Esophagus squamous epithelium (tissue), 5 donors: ENCODE measurements at regions not wholly inside any gene's neighbourhood (a gene's known extent, or its start where the extent isn't known, plus 50 kb on each side); places are given as distances from the start of the nearest gene placed in this dataset.

ENCODE experiments used
- DNase-seq: peaks from one replicate; lab custom pipeline; 2025; lab: John Stamatoyannopoulos, UW
- H3K27ac ChIP-seq, 4 donors: fragments of 200-600 bp; sonication (generic); one replicate each; pipeline ENCODE4 v1.5.1; 2016 to 2019; ENCODE audit warnings: mild to moderate bottlenecking in 1 of 4
- H3K27me3 ChIP-seq, 4 donors: fragments of 200-600 bp; sonication (generic); 1 replicate in 3 of 4; 2 replicates in 1 of 4; pipeline versions ENCODE4 v1.5.1 to v1.6.0; 2017 to 2021; ENCODE audit warnings: antibody characterized with exemption in 1 of 4
- H3K36me3 ChIP-seq, 3 donors: fragments of 200-600 bp; sonication (generic); one replicate each; pipeline ENCODE4 v1.5.1; 2016 to 2019
- H3K4me1 ChIP-seq, 3 donors: fragments of 200-600 bp; sonication (generic); one replicate each; pipeline ENCODE4 v1.5.1; 2017 to 2019
- H3K4me3 ChIP-seq, 4 donors: fragments of 200-600 bp; sonication (generic); 1 replicate in 3 of 4; 2 replicates in 1 of 4; pipeline ENCODE4 v1.5.1; 2016 to 2019; ENCODE audit warnings: mild to moderate bottlenecking in 2 of 4, moderate library complexity in 1 of 4
- H3K9me3 ChIP-seq, 3 donors: fragments of 200-600 bp; sonication (generic); one replicate each; pipeline ENCODE4 v1.5.1; 2016 to 2019
- CTCF ChIP-seq, 6 experiments: fragments of 450-650 bp in 4 of 6; fragments of 200-600 bp in 2 of 6; sonication (generic) in 2 of 6; IDR thresholded peaks; one replicate each; pipeline ENCODE4 v1.5.1; 2016 to 2019; ENCODE audit warnings: antibody characterized with exemption in 6 of 6, mild to moderate bottlenecking in 4 of 6, moderate library complexity in 4 of 6
- POLR2A ChIP-seq, 4 donors: fragments of 450-650 bp; IDR thresholded peaks; one replicate each; pipeline ENCODE4 v1.6.1; 2017; ENCODE audit warnings: antibody characterized with exemption in 4 of 4, mild to moderate bottlenecking in 4 of 4, moderate library complexity in 3 of 4
- WGBS, 2 donors: methylation state at CpG; one replicate each; pipeline ENCODE4 v1.1.5; 2018; 5-methylcytosine and 5-hydroxymethylcytosine counted together
- intact Hi-C: fragments of 100-400 bp; cut with DNase I; formaldehyde crosslinking; loops from one replicate; pipeline ENCODE4 v1.15.0; 2022
- donor health status: DM: yes; HTN: yes; CAD: no.

DNA sequence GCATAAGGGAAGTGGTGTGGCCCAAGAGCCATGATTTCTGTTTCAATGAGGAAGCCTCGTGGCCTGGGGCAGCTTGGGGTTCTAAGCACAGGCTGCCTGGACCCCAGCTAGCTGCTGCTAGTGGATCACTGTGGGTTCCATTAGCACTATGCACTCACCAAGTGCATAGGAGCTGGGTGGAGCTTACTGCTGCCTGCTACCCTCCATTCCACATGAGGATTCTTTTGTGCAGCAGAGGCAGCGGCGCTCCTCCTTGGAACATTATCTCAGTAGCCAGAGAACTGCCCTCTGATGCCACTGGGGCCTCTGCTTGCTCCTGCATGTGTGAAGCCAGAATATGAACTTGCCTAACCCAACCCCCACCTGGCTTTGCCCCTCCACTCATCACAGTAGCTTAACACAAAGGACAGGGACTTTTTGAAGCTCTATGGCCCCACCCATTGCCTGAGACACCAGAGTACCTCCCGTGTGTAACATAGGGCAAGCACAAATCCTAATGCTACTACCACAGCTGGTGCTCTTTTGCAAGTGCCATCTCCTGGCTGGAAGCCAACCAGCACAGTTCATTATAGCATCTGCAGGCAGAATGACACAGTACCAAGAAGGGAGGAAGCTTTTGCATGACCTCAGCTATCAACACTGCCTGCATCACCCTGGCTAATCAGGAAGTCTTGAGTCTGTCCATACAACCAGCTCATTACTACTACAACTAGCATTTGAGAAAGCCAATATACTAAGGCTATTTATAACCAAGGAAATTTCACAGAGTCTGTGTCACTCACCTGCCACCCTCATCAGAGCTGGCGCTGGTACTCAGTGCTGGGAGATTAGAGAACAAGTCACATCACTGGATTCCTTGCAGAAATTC is 297.0 kb upstream of the GULP1 start:
- Histone ChIP-seq H3K9me3 (no peaks in the 10 kb centered on the region), H3K4me3 (no peak overlapping the region), H3K36me3 (no peaks in the 10 kb centered on the region), H3K27me3 (no peaks in the 10 kb centered on the region), H3K27ac (no peak overlapping the region), H3K4me1 (peaks cover 0 to 3% (median 0%) of the 10 kb centered on the region in 3 donors)
- no peak for DNase-seq
- WGBS, 2 donors, result 44 to 77% methylated on average over 3 to 4 of the region's 5 CpGs
- TF ChIP-seq POLR2A (IDR thresholded peaks at IDR 0.05) (no peak), CTCF (IDR thresholded peaks at IDR 0.05) (no peak)
- intact Hi-C loops, result no loop called here

- no peaks in the 10 kb centered on the region for H3K27me3 ChIP-seq
- H3K4me3 ChIP-seq, result no peak overlapping the region
- TF ChIP-seq POLR2A (IDR thresholded peaks at IDR 0.05) (no peak), CTCF (IDR thresholded peaks at IDR 0.05) (no peak)
Measured at GRCh38 chr2:187995556-187995955, 296.1 kb upstream of the GULP1 start.

GRCh38 chr2:187996630-187997029 is 295.0 kb upstream of the GULP1 start:
- Histone ChIP-seq H3K27me3 (no peaks in the 10 kb centered on the region), H3K4me1 (no peaks in the 10 kb centered on the region), H3K9me3 (no peaks in the 10 kb centered on the region), H3K4me3 (no peak overlapping the region), H3K27ac (no peak overlapping the region), H3K36me3 (no peaks in the 10 kb centered on the region)
- WGBS, 2 donors, result 71 to 100% methylated on average over 1 of the region's 1 CpG
- intact Hi-C loops, result no loop called here
- no peak for DNase-seq
- TF ChIP-seq CTCF (IDR thresholded peaks at IDR 0.05), result no peak
- TF ChIP-seq POLR2A (IDR thresholded peaks at IDR 0.05), result no peak

More at GRCh38 chr2:187995556-187995955, 296.1 kb upstream of the GULP1 start:
- Histone ChIP-seq H3K36me3 (no peaks in the 10 kb centered on the region), H3K27ac (no peak overlapping the region), H3K4me1 (no peaks in the 10 kb centered on the region), H3K9me3 (no peaks in the 10 kb centered on the region)
- 70 to 85% methylated on average over 6 of the region's 6 CpGs for WGBS, 2 donors
- intact Hi-C loops, result no loop called here
- no peak for DNase-seq

DNA sequence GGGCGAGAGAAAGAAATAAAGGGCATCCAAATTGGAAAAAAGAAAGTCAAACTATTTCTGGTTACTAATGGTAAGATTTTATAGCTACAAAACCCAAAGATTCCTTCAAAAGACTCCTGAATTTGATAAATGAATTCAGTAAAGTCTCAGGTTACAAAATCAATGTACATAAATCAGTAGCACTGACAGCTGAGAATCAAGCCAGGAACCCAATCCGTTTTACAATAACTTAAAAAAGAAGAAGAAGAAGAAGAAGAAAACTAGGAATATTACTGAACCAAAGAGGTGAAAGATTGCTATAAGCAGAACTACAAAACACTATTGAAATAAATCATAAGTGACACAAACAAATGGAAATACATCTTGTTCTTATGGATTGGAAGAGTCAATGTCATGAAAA is 291.5 kb upstream of the GULP1 start:
- TF ChIP-seq CTCF (IDR thresholded peaks at IDR 0.05) (no peak), POLR2A (IDR thresholded peaks at IDR 0.05) (no peak)
- no peak for DNase-seq
- Histone ChIP-seq H3K4me3 (no peak overlapping the region), H3K9me3 (no peaks in the 10 kb centered on the region), H3K27me3 (no peaks in the 10 kb centered on the region), H3K27ac (no peak overlapping the region), H3K4me1 (no peaks in the 10 kb centered on the region), H3K36me3 (no peaks in the 10 kb centered on the region)
- WGBS, 2 donors, result 13 to 29% methylated on average over 2 of the region's 2 CpGs
- intact Hi-C loops, result no loop called here

GRCh38 chr2:188003800-188004199 is 287.9 kb upstream of the GULP1 start:
- DNase-seq, result no peak
- TF ChIP-seq POLR2A (IDR thresholded peaks at IDR 0.05) (no peak), CTCF (IDR thresholded peaks at IDR 0.05) (no peak)
- 29 to 44% methylated on average over 2 of the region's 2 CpGs for WGBS, 2 donors
- no peak overlapping the region for H3K27ac ChIP-seq
- intact Hi-C loops, result no loop called here
- no peak overlapping the region for H3K4me3 ChIP-seq
- no peaks in the 10 kb centered on the region for H3K9me3 ChIP-seq
- H3K4me1 ChIP-seq, result no peaks in the 10 kb centered on the region
- H3K27me3 ChIP-seq, result no peaks in the 10 kb centered on the region
- H3K36me3 ChIP-seq, result no peaks in the 10 kb centered on the region
